Smooth muscle cell (in vitro differentiated cells): ENCODE measurements at regions not wholly inside any gene's neighbourhood (a gene's known extent, or its start where the extent isn't known, plus 50 kb on each side); places are given as distances from the start of the nearest gene placed in this dataset.

Experiments
- DNase-seq: peaks from one replicate; lab custom pipeline; 2025; ENCODE audit not compliant: unreplicated experiment; lab: John Stamatoyannopoulos, UW
- H2AFZ ChIP-seq: fragments of 200-600 bp; sonication (generic); 2 replicates; pipeline ENCODE4 v1.6.0; 2016; ENCODE audit warnings: antibody characterized with exemption, low read depth, mild to moderate bottlenecking
- H3F3A ChIP-seq: fragments of 200-600 bp; sonication (generic); 2 replicates; pipeline ENCODE4 v1.6.0; 2017; ENCODE audit warnings: antibody characterized with exemption, low read depth
- H3K27ac ChIP-seq: fragments of 200-600 bp; sonication (generic); 2 replicates; pipeline ENCODE4 v1.5.1; 2016; ENCODE audit warnings: low read depth, mild to moderate bottlenecking
- H3K27me3 ChIP-seq: fragments of 200-600 bp; sonication (generic); 2 replicates; pipeline ENCODE4 v1.6.1; 2016; ENCODE audit warnings: low read depth, mild to moderate bottlenecking
- H3K36me3 ChIP-seq: fragments of 200-600 bp; sonication (generic); 2 replicates; pipeline ENCODE4 v1.5.1; 2016; ENCODE audit warnings: low read depth
- H3K4me1 ChIP-seq: fragments of 200-600 bp; sonication (generic); 2 replicates; pipeline ENCODE4 v1.5.1; 2016; ENCODE audit warnings: low read depth
- H3K4me2 ChIP-seq: fragments of 200-600 bp; sonication (generic); 2 replicates; pipeline ENCODE4 v1.6.0; 2016; ENCODE audit warnings: mild to moderate bottlenecking
- H3K4me3 ChIP-seq: fragments of 200-600 bp; sonication (generic); 2 replicates; pipeline ENCODE4 v1.5.1; 2016; ENCODE audit warnings: mild to moderate bottlenecking
- H3K79me2 ChIP-seq: fragments of 200-600 bp; sonication (generic); 2 replicates; pipeline ENCODE4 v1.6.0; 2016; ENCODE audit warnings: low read depth, mild to moderate bottlenecking
- H3K9ac ChIP-seq: fragments of 200-600 bp; sonication (generic); 2 replicates; pipeline ENCODE4 v1.6.0; 2016; ENCODE audit warnings: low read depth
- H3K9me3 ChIP-seq: fragments of 200-600 bp; sonication (generic); replicated peaks from 2 replicates; pipeline ENCODE4 v1.5.1; 2016; ENCODE audit warnings: low read depth
- H4K20me1 ChIP-seq: fragments of 200-600 bp; sonication (generic); 2 replicates; pipeline ENCODE4 v1.6.0; 2016; ENCODE audit warnings: low read depth
- WGBS: methylation state at CpG from one replicate; pipeline ENCODE4 v1.1.7; 2016; ENCODE audit warnings: low lambda C conversion rate; 5-methylcytosine and 5-hydroxymethylcytosine counted together
- TF ChIP-seq, protein P1 (sequence below): fragments of 200-600 bp; sonication (generic); IDR thresholded peaks from 2 replicates; pipeline ENCODE4 v1.5.1; 2017; ENCODE audit warnings: borderline replicate concordance, mild to moderate bottlenecking, antibody characterized with exemption; ENCODE audit not compliant: insufficient read depth, poor library complexity, severe bottlenecking

DNA sequence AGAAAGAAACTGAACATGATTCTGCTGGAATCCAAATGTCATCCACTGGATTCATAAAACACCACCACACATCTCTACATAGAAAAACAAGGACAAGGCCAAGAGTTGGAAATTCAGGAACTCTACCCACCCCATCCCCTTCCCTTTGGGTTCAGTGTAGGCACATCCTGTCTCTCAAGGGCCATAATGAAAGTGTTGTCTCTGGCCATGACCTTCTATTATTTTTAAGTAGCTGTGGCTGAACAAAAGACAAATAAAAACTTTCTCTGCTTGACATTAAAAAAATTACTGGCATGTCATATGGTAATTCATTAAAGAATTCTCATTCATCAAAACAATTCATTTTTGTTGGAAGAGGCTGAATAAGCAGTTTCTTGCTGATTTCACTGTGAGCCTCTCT, 54.9 kb upstream of the ZBTB18 start:
- no peak overlapping the region for H3K27ac ChIP-seq
- no peaks in the 10 kb centered on the region for H3K36me3 ChIP-seq
- no peaks in the 10 kb centered on the region for H3K79me2 ChIP-seq
- no peaks in the 10 kb centered on the region for H4K20me1 ChIP-seq
- H3K9ac ChIP-seq = no peak overlapping the region
- no peaks in the 10 kb centered on the region for H3K27me3 ChIP-seq
- H2AFZ ChIP-seq = no peak overlapping the region
- TF ChIP-seq, protein P1, sequence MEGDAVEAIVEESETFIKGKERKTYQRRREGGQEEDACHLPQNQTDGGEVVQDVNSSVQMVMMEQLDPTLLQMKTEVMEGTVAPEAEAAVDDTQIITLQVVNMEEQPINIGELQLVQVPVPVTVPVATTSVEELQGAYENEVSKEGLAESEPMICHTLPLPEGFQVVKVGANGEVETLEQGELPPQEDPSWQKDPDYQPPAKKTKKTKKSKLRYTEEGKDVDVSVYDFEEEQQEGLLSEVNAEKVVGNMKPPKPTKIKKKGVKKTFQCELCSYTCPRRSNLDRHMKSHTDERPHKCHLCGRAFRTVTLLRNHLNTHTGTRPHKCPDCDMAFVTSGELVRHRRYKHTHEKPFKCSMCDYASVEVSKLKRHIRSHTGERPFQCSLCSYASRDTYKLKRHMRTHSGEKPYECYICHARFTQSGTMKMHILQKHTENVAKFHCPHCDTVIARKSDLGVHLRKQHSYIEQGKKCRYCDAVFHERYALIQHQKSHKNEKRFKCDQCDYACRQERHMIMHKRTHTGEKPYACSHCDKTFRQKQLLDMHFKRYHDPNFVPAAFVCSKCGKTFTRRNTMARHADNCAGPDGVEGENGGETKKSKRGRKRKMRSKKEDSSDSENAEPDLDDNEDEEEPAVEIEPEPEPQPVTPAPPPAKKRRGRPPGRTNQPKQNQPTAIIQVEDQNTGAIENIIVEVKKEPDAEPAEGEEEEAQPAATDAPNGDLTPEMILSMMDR = no peak
- H3F3A ChIP-seq = no peaks in the 10 kb centered on the region
- no peaks in the 10 kb centered on the region for H3K4me1 ChIP-seq
- no peak overlapping the region for H3K4me2 ChIP-seq
- no peak overlapping the region for H3K4me3 ChIP-seq
- DNase-seq = no peak
- no peaks in the 10 kb centered on the region for H3K9me3 ChIP-seq

DNA sequence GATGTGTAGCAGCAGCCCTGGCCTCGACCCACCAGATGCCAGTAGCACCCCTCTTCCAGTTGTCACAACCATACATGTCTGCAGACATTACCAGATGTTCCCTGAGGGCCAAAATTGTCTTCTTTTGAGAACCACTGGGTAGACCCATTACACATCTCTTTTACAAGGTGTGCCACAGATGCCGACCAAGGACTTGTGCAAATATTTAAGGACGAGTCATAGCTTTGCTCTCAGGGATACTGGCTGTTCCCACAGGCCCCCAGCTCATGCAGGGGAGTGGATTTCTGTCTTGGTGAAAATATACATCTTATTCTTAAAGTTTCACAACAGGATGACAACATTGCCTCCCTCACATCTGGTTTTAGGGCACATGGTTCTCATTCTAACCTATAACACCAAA, 59.4 kb upstream of the ZBTB18 start:
- Histone ChIP-seq H4K20me1 (no peaks in the 10 kb centered on the region), H3K4me3 (no peak overlapping the region), H3K79me2 (no peaks in the 10 kb centered on the region), H2AFZ (no peak overlapping the region), H3K9ac (no peak overlapping the region), H3K27ac (no peak overlapping the region), H3K4me2 (no peak overlapping the region), H3K27me3 (no peaks in the 10 kb centered on the region), H3K9me3 (no peaks in the 10 kb centered on the region), H3K36me3 (no peaks in the 10 kb centered on the region), H3K4me1 (no peaks in the 10 kb centered on the region), H3F3A (no peaks in the 10 kb centered on the region)
- no peak for DNase-seq
- TF ChIP-seq, protein P1 = no peak
- 85% methylated on average over 3 of the region's 3 CpGs for WGBS

DNA sequence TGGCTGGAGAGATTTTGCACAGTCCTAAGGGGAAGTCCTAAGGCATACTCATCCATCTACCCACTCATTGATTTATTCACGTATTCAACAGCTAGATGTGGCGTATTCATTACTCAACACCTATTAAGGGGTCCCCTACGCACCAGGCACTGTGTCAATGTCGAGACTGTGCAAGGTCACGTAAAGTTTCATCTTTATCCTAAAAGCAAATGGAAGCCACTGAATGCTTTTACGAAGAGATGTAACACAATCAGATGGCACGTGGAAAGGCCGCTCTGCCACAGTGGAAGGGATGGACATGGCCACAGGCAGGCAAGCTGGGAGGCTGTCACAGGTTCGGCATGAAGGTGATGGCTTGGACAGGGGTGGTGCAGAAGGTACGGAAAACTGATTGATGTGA, 66.3 kb upstream of the ZBTB18 start:
- no peak for DNase-seq
- no peaks in the 10 kb centered on the region for H3K9me3 ChIP-seq
- no peak overlapping the region for H3K27ac ChIP-seq
- H3K36me3 ChIP-seq = no peaks in the 10 kb centered on the region
- H3K9ac ChIP-seq = no peak overlapping the region
- H3K4me2 ChIP-seq = no peak overlapping the region
- H4K20me1 ChIP-seq = no peaks in the 10 kb centered on the region
- no peaks in the 10 kb centered on the region for H3K27me3 ChIP-seq
- no peaks in the 10 kb centered on the region for H3F3A ChIP-seq
- TF ChIP-seq, protein P1 = no peak
- no peak overlapping the region for H2AFZ ChIP-seq
- WGBS = 96% methylated on average over 10 of the region's 10 CpGs
- H3K4me3 ChIP-seq = no peak overlapping the region
- H3K4me1 ChIP-seq = no peaks in the 10 kb centered on the region
- H3K79me2 ChIP-seq = no peaks in the 10 kb centered on the region

DNA sequence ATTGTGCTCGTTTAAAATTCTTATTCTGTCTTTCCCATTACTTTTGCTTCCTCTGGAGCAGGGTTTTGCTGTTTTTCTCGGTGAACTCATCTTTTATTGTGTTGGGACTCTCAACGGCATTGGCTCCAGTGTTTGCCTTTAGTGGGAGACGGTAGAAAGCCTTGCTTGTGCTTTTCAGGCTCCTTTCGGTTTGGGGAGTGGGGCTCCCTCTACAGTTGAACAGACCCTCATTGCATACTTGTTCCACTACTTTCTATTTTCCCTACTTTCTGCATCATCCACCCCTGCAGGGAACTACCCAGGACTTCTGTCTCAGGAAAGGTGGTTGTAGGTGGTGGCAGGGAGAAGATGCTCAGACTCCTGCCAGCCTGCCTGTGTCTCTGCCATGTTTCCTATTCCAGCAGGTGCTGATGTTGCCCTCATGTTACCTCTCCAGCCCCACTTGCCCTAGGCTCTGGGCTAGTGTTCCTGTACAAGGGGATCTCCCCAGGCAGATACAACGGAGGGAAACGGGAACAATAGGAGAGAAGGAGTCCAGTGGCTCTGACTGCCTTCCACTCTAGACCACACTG, 68.5 kb upstream of the ZBTB18 start:
- no peaks in the 10 kb centered on the region for H3F3A ChIP-seq
- 67% methylated on average over 7 of the region's 7 CpGs for WGBS
- no peaks in the 10 kb centered on the region for H3K36me3 ChIP-seq
- H3K27me3 ChIP-seq = no peaks in the 10 kb centered on the region
- H3K79me2 ChIP-seq = no peaks in the 10 kb centered on the region
- no peak overlapping the region for H2AFZ ChIP-seq
- no peak overlapping the region for H3K4me3 ChIP-seq
- H3K9ac ChIP-seq = no peak overlapping the region
- no peaks in the 10 kb centered on the region for H3K4me1 ChIP-seq
- no peaks in the 10 kb centered on the region for H4K20me1 ChIP-seq
- H3K9me3 ChIP-seq = no peaks in the 10 kb centered on the region
- H3K27ac ChIP-seq = no peak overlapping the region
- H3K4me2 ChIP-seq = no peak overlapping the region
- TF ChIP-seq, protein P1 = no peak
- DNase-seq = no peak
